Fibroblast of upper back skin (primary cell): ENCODE measurements at regions not wholly inside any gene's neighbourhood (a gene's known extent, or its start where the extent isn't known, plus 50 kb on each side); places are given as distances from the start of the nearest gene placed in this dataset.
A peak's percentile ranks its signal among the peaks of the same experiment; 100 is the strongest.
"Not testable (repeated sequence)": the region's sequence is repeated elsewhere in the genome, so short reads cannot be mapped to it uniquely, and the experiment has no call there.

Experiments
- DNase-seq: peaks from one replicate; pipeline ENCODE4 v3.0.0-alpha.2; 2013

GRCh38 chr5:104941030-104941645 lies 1378.5 kb upstream of the NUDT12 start:
- no peak for DNase-seq

GRCh38 chr5:104937598-104937997 lies 1375.0 kb upstream of the NUDT12 start:
- no peak for DNase-seq

DNA sequence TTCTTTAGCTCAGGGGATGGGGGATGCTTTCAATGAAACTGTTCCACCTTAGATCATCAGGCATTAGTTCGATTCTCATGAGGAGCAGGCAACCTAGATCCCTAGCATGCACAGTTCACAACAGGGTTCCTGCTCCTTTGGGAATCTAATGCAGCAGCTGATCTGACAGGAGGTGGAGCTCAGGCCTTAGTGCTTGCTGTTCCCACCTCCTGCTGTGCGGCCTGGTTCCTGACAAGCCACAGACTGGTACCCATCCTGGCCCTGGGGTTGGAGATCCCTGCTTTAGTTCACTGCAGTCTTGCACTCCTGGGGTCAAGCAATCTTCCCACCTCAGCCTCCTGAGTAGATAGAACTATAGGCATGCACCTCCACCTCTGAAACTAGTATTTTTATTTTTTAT lies 1369.8 kb upstream of the NUDT12 start:
- no peak for DNase-seq

DNA sequence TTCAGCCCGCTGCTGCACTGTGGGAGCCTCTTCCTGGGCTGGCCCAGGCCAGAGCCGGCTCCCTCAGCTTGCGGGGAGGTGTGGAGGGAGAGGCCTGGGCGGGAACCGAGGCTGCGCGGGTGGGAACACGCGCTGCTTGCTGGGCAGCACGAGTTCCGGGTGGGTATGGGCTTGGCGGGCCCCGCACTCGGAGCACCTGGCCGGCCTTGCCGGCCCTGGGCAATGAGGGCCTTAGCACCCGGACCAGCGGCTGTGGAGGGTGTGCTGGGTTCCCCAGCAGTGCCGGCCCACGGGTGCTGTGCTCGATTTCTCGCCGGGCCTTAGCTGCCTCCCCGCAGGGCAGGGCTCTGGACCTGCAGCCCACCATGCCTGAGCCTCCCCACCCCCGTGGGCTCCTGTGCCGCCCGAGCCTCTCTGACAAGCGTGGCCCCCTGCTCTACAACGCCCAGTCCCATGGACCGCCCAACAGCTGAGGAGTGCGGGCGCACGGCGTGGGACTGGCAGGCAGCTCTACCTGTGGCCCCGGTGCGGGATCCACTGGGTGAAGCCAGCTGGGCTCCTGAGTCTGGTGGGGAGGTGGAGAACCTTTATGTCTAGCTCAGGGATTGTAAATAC lies 1366.4 kb upstream of the NUDT12 start:
- DNase-seq: no peak

- no peak for DNase-seq
These were observed 1352.6 kb upstream of the NUDT12 start for GRCh38 chr5:104915226-104915625.

- DNase-seq: no peak
These were observed 1352.0 kb upstream of the NUDT12 start for GRCh38 chr5:104914536-104915070.

GRCh38 chr5:104913841-104914281 lies 1351.3 kb upstream of the NUDT12 start:
- no peak for DNase-seq

- no peak for DNase-seq
These were observed 1347.2 kb upstream of the NUDT12 start for GRCh38 chr5:104909803-104910202.

GRCh38 chr5:104904561-104904960 lies 1342.0 kb upstream of the NUDT12 start:
- no peak for DNase-seq

- DNase-seq: no peak
These were observed 1341.4 kb upstream of the NUDT12 start for GRCh38 chr5:104903941-104904340.

DNA sequence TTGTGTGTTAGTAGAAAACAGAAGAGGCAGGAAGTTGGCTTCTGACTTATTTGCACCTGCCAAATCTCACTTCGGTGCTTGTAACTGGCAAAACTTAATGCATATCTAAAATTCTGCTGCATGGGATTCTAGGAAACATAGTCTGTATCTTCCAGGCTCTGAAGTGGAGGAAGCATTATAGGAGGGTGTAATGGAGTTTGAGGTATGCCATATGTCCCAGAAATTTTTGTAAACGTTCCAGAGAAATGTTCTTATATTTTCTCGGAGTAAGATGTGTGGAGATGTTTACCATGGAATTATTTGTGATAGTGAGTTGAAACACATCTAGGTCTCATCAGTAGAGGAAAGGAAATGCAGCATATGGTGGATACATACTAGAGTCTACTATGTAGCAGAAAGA lies 1329.0 kb upstream of the NUDT12 start:
- no peak for DNase-seq

DNA sequence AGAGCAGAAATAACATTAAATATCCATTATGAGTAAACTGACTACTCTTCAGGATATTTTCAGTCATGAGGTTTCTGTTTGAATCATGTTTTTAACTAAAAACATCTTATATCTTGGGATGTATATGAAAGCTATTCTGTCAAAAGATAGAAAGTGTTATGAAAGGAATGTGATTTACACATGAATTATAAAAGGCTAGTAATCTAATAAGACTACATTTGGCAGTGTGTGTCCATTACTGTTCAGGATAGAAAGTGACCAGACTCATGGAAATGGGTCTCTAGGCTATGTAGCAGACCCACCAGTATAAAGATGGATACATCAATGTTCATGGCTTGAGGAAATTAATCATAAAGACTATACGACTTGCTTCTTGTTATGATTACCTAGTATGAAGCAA lies 1328.2 kb upstream of the NUDT12 start:
- DNase-seq: no peak

- DNase-seq: no peak
These were observed 1296.8 kb upstream of the NUDT12 start for GRCh38 chr5:104859437-104859836.

- not testable (repeated sequence) for DNase-seq
These were observed 1289.5 kb upstream of the NUDT12 start for GRCh38 chr5:104852099-104852498.

DNA sequence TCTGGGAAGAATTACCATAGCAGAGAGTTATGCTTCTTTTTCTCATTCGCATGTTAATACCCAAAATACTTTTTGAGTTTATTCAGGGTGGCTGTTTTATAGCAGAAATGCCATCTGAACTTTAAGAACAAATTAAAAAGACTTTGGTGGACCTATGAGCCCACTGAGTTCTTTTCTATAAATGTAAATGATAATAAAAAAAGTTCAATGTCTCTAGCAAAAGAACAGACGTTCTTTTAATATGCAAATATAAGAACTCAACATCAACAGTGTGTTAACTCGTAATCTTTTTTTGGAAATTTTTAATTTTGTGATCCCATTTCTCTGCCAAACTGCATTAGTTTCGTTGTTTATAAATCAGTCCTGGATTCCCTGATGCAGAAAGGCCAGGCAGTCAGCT lies 1283.0 kb upstream of the NUDT12 start:
- DNase-seq: no peak

DNA sequence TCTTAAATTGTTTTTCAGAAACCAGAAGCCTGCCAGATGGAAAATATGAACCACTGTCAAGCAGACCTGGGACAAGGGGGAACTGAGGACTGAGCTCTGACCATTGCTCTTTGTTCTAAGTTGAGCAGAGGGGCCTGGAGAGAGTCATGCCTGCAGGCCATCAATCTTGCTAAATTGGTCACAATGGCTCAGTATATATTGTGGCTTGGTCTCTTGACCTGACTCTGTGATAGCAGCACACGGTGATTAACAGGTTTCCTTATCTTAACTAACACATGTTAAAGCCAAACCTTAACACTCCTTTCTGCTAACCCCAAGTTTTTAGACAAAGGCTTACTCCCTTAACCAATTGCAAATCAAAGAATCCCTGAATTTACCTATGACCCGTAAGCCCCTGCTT lies 1281.2 kb upstream of the NUDT12 start:
- no peak for DNase-seq

GRCh38 chr5:104840284-104840683 lies 1277.7 kb upstream of the NUDT12 start:
- no peak for DNase-seq

DNA sequence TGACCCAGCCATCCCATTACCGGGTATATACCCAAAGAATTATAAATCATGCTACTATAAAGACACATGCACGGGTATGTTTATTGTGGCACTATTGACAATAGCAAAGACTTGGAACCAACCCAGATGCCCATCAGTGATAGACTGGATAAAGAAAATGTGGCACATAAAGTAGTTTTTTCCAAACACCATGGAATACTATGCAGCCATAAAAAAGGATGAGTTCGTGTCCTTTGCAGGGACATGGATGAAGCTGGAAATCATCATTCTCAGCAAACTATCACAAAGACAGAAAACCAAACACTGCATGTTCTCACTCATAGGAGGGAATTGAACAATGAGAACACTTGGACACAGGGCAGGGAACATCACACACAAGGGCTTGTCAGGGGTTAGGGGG lies 1268.9 kb upstream of the NUDT12 start:
- DNase-seq: not testable (repeated sequence)

- no peak for DNase-seq
These were observed 1259.0 kb upstream of the NUDT12 start for GRCh38 chr5:104821606-104822005.

- DNase-seq: no peak
These were observed 1254.5 kb upstream of the NUDT12 start for GRCh38 chr5:104817127-104817526.

DNA sequence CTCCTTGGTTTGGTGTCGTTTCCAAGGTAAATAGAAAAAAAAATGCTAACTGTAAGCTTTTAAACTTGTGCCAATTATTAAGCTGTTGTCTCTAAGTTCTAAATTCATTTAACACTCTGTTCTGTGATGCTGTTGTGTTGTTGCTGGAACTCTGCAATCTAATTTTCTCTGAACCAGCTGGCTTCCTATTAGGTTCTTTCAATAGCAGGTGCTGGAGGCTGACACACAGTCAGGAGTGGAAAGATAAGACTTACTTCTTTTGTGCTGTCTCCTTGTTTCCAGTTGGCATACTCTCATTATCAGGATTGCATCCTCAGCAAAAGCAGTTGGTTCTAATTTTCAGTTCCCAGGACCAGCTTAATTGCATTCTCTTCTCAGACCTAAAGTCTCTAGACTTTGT lies 1252.6 kb upstream of the NUDT12 start:
- DNase-seq: no peak

DNA sequence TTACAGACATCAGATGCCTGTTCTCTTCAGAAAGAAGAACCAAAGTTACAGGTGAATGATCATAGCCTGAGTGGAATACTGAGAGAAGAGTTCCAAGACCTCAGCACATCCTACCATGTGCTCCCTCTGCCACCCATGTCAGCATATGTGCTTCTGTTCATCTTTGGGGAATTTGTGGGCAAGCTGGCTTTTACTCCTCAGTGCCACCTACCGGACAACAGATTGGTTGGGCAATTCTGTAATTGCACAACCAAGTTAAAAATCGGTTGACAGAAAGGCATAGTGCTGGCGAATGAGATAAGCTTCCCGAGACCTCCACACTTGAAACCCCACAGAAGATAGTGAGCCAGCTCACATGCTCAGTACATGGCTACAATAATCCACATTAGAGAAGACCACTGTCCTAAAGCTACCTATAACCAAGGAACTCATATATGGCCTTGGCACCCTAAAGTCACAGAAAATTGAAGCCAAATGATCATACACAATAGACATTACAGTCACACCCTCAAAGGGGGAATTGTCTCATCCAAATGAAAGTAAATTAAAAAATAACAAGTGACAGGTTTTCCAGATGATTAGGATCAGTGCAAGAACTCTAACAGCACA lies 1238.0 kb upstream of the NUDT12 start:
- peak; percentile 2 for DNase-seq

- no peak for DNase-seq
These were observed 1231.1 kb upstream of the NUDT12 start for GRCh38 chr5:104793755-104794080.

GRCh38 chr5:104793031-104793754 lies 1230.6 kb upstream of the NUDT12 start:
- peak; percentile 78 for DNase-seq
